DOHH2 (cell line): ENCODE measurements at regions not wholly inside any gene's neighbourhood (a gene's known extent, or its start where the extent isn't known, plus 50 kb on each side); places are given as distances from the start of the nearest gene placed in this dataset.

Experiments used
- H3F3A ChIP-seq: fragments of 200-600 bp; sonication (generic), shearing (Covaris generic); 2 replicates; pipeline ENCODE4 v1.6.0; 2016; ENCODE audit warnings: antibody characterized with exemption, mild to moderate bottlenecking; ENCODE audit not compliant: control insufficient read depth, insufficient read depth
- H3K27ac ChIP-seq: fragments of 200-600 bp; sonication (generic); 2 replicates; pipeline ENCODE4 v1.5.1; 2014; ENCODE audit warnings: low read depth, mild to moderate bottlenecking, low read length, moderate library complexity
- H3K27me3 ChIP-seq: fragments of 200-600 bp; sonication (generic); 2 replicates; pipeline ENCODE4 v1.6.1; 2014; ENCODE audit warnings: mild to moderate bottlenecking, low read length, mixed read lengths; ENCODE audit not compliant: control insufficient read depth
- H3K36me3 ChIP-seq: fragments of 200-600 bp; sonication (generic); 2 replicates; pipeline ENCODE4 v1.6.1; 2014; ENCODE audit warnings: mild to moderate bottlenecking, low read length, moderate library complexity, mixed read lengths; ENCODE audit not compliant: control insufficient read depth
- H3K4me1 ChIP-seq: fragments of 200-600 bp; sonication (generic); 2 replicates; pipeline ENCODE4 v1.6.1; 2014; ENCODE audit warnings: mild to moderate bottlenecking, low read length, mixed read lengths; ENCODE audit not compliant: control insufficient read depth
- H3K4me2 ChIP-seq: fragments of 200-600 bp; sonication (generic); 2 replicates; pipeline ENCODE4 v1.6.0; 2014; ENCODE audit warnings: mild to moderate bottlenecking, low read length, moderate library complexity
- H3K4me3 ChIP-seq: fragments of 200-600 bp; sonication (generic); 2 replicates; pipeline ENCODE4 v1.5.1; 2014; ENCODE audit warnings: mild to moderate bottlenecking, low read length, mixed read lengths
- H3K79me2 ChIP-seq: fragments of 200-600 bp; sonication (generic); 2 replicates; pipeline ENCODE4 v1.6.1; 2014; ENCODE audit warnings: mild to moderate bottlenecking, low read length, mixed read lengths; ENCODE audit not compliant: control insufficient read depth
- H3K9me2 ChIP-seq: fragments of 200-600 bp; sonication (generic); replicated peaks from 2 replicates; pipeline ENCODE4 v1.6.1; 2014; ENCODE audit warnings: mild to moderate bottlenecking, low read length, mixed read lengths; ENCODE audit not compliant: control insufficient read depth
- H3K9me3 ChIP-seq: fragments of 200-600 bp; sonication (generic); 2 replicates; pipeline ENCODE4 v1.6.1; 2014; ENCODE audit warnings: antibody characterized with exemption, low read length, mixed read lengths; ENCODE audit not compliant: control insufficient read depth, insufficient read depth
- H4K20me1 ChIP-seq: fragments of 200-600 bp; sonication (generic); 2 replicates; pipeline ENCODE4 v1.6.0; 2014; ENCODE audit warnings: low read depth, mild to moderate bottlenecking, antibody characterized with exemption, low read length, moderate library complexity; ENCODE audit not compliant: control insufficient read depth, insufficient read depth
- CTCF ChIP-seq: fragments of 200-600 bp; sonication (generic); IDR thresholded peaks from one replicate; pipeline ENCODE4 v1.5.1; 2014; ENCODE audit warnings: antibody characterized with exemption, mild to moderate bottlenecking, low read depth, low read length; ENCODE audit not compliant: poor library complexity, severe bottlenecking
- EZH2phosphoT487 ChIP-seq: fragments of 200-600 bp; sonication (generic); IDR thresholded peaks from 2 replicates; pipeline ENCODE4 v1.6.1; 2017; ENCODE audit warnings: borderline replicate concordance, mild to moderate bottlenecking, antibody characterized with exemption, low read length, moderate library complexity, mixed read lengths

- Histone ChIP-seq H3F3A (no peaks in the 10 kb centered on the region), H3K27me3 (peaks cover 3% of the 10 kb centered on the region; the same call in 1 of the 2 replicates), H3K36me3 (no peaks in the 10 kb centered on the region), H3K27ac (no peak overlapping the region), H3K4me2 (no peak overlapping the region), H3K9me2 (no peaks in the 10 kb centered on the region), H3K79me2 (no peaks in the 10 kb centered on the region), H3K4me3 (no peak overlapping the region), H3K4me1 (no peaks in the 10 kb centered on the region), H3K9me3 (peaks cover 4% of the 10 kb centered on the region; the same call in 1 of the 2 replicates), H4K20me1 (no peaks in the 10 kb centered on the region)
- TF ChIP-seq EZH2phosphoT487 (no peak), CTCF (no peak)
Measured at GRCh38 chr7:26495569-26495968, 203.9 kb downstream of the SNX10 start.

GRCh38 chr7:26497801-26498596 is 206.3 kb downstream of the SNX10 start:
- H3K4me2 ChIP-seq: no peak overlapping the region
- peaks cover 6% of the 10 kb centered on the region; the same call in 1 of the 2 replicates for H3K9me3 ChIP-seq
- H3K4me3 ChIP-seq: no peak overlapping the region
- H4K20me1 ChIP-seq: no peaks in the 10 kb centered on the region
- H3K27me3 ChIP-seq: peaks cover 12% of the 10 kb centered on the region
- H3K4me1 ChIP-seq: no peaks in the 10 kb centered on the region
- no peaks in the 10 kb centered on the region for H3K79me2 ChIP-seq
- H3K36me3 ChIP-seq: no peaks in the 10 kb centered on the region
- no peaks in the 10 kb centered on the region for H3F3A ChIP-seq
- TF ChIP-seq CTCF (no peak), EZH2phosphoT487 (no peak)
- no peaks in the 10 kb centered on the region for H3K9me2 ChIP-seq
- H3K27ac ChIP-seq: no peak overlapping the region

- Histone ChIP-seq H3K9me3 (peaks cover 6% of the 10 kb centered on the region; the same call in 1 of the 2 replicates), H3K79me2 (no peaks in the 10 kb centered on the region), H4K20me1 (no peaks in the 10 kb centered on the region), H3K36me3 (no peaks in the 10 kb centered on the region), H3K9me2 (no peaks in the 10 kb centered on the region), H3F3A (no peaks in the 10 kb centered on the region), H3K27me3 (peaks cover 21% of the 10 kb centered on the region), H3K4me3 (no peak overlapping the region), H3K4me2 (no peak overlapping the region), H3K27ac (no peak overlapping the region), H3K4me1 (no peaks in the 10 kb centered on the region)
- TF ChIP-seq EZH2phosphoT487 (no peak), CTCF (no peak)
Measured at GRCh38 chr7:26499315-26499897, 207.7 kb downstream of the SNX10 start.
